ENCODE measurements at regions not wholly inside any gene's neighbourhood (a gene's known extent, or its start where the extent isn't known, plus 50 kb on each side); places are given as distances from the start of the nearest gene placed in this dataset.

- WGBS, 2 experiments (ENCODE audit: insufficient coverage in 2 of 2) = 76 to 82% methylated on average over 6 to 7 of the region's 7 CpGs
- Histone ChIP-seq H3K4me1 (ENCODE audit: control insufficient read depth, insufficient read depth, low read length, poor library complexity, severe bottlenecking) (no peaks in the 10 kb centered on the region), H3K4me3 (ENCODE audit: extremely low read depth, insufficient read depth, low read length, poor library complexity, severe bottlenecking) (no peak overlapping the region), H3K27ac (ENCODE audit: low read depth, low read length, severe bottlenecking) (no peak overlapping the region), H3K36me3 (ENCODE audit: control insufficient read depth, insufficient read depth, low read length) (no peaks in the 10 kb centered on the region), H3K9me3 (ENCODE audit: control insufficient read depth, low read length) (no peaks in the 10 kb centered on the region)
These were observed 146.9 kb downstream of the TEX29 start for GRCh38 chr13:111467111-111467890.

- no peaks in the 10 kb centered on the region for H3K36me3 ChIP-seq (ENCODE audit: control insufficient read depth, insufficient read depth, low read length)
- H3K4me1 ChIP-seq (ENCODE audit: control insufficient read depth, insufficient read depth, low read length, poor library complexity, severe bottlenecking) = no peaks in the 10 kb centered on the region
- 91 to 94% methylated on average over 20 to 21 of the region's 23 CpGs for WGBS, 2 experiments (ENCODE audit: insufficient coverage in 2 of 2)
- H3K27ac ChIP-seq (ENCODE audit: low read depth, low read length, severe bottlenecking) = no peak overlapping the region
- no peaks in the 10 kb centered on the region for H3K9me3 ChIP-seq (ENCODE audit: control insufficient read depth, low read length)
- H3K4me3 ChIP-seq (ENCODE audit: extremely low read depth, insufficient read depth, low read length, poor library complexity, severe bottlenecking) = no peak overlapping the region
These were observed 147.9 kb downstream of the TEX29 start for GRCh38 chr13:111468037-111468959.

- no peaks in the 10 kb centered on the region for H3K9me3 ChIP-seq (ENCODE audit: control insufficient read depth, low read length)
- WGBS, 2 experiments (ENCODE audit: insufficient coverage in 2 of 2) = 86% methylated on average over 4 of the region's 5 CpGs
- H3K27ac ChIP-seq (ENCODE audit: low read depth, low read length, severe bottlenecking) = no peak overlapping the region
- H3K4me1 ChIP-seq (ENCODE audit: control insufficient read depth, insufficient read depth, low read length, poor library complexity, severe bottlenecking) = no peaks in the 10 kb centered on the region
- H3K36me3 ChIP-seq (ENCODE audit: control insufficient read depth, insufficient read depth, low read length) = no peaks in the 10 kb centered on the region
- no peak overlapping the region for H3K4me3 ChIP-seq (ENCODE audit: extremely low read depth, insufficient read depth, low read length, poor library complexity, severe bottlenecking)
These were observed 149.0 kb downstream of the TEX29 start for GRCh38 chr13:111469450-111469849.

- H3K9me3 ChIP-seq (ENCODE audit: control insufficient read depth, low read length) = no peaks in the 10 kb centered on the region
- H3K27ac ChIP-seq (ENCODE audit: low read depth, low read length, severe bottlenecking) = no peak overlapping the region
- no peak overlapping the region for H3K4me3 ChIP-seq (ENCODE audit: extremely low read depth, insufficient read depth, low read length, poor library complexity, severe bottlenecking)
- WGBS, 2 experiments (ENCODE audit: insufficient coverage in 2 of 2) = 90 to 92% methylated on average over 18 to 19 of the region's 20 CpGs
- no peaks in the 10 kb centered on the region for H3K4me1 ChIP-seq (ENCODE audit: control insufficient read depth, insufficient read depth, low read length, poor library complexity, severe bottlenecking)
- H3K36me3 ChIP-seq (ENCODE audit: control insufficient read depth, insufficient read depth, low read length) = no peaks in the 10 kb centered on the region
These were observed 149.6 kb downstream of the TEX29 start for GRCh38 chr13:111469916-111470506.

GRCh38 chr13:111470933-111471332 lies 150.5 kb downstream of the TEX29 start:
- H3K36me3 ChIP-seq (ENCODE audit: control insufficient read depth, insufficient read depth, low read length) = no peaks in the 10 kb centered on the region
- H3K4me1 ChIP-seq (ENCODE audit: control insufficient read depth, insufficient read depth, low read length, poor library complexity, severe bottlenecking) = no peaks in the 10 kb centered on the region
- WGBS, 2 experiments (ENCODE audit: insufficient coverage in 2 of 2) = 91 to 92% methylated on average over 5 to 6 of the region's 9 CpGs
- no peak overlapping the region for H3K27ac ChIP-seq (ENCODE audit: low read depth, low read length, severe bottlenecking)
- no peaks in the 10 kb centered on the region for H3K9me3 ChIP-seq (ENCODE audit: control insufficient read depth, low read length)
- no peak overlapping the region for H3K4me3 ChIP-seq (ENCODE audit: extremely low read depth, insufficient read depth, low read length, poor library complexity, severe bottlenecking)

GRCh38 chr13:111472083-111472482 lies 151.6 kb downstream of the TEX29 start:
- H3K4me1 ChIP-seq (ENCODE audit: control insufficient read depth, insufficient read depth, low read length, poor library complexity, severe bottlenecking) = no peaks in the 10 kb centered on the region
- no peaks in the 10 kb centered on the region for H3K9me3 ChIP-seq (ENCODE audit: control insufficient read depth, low read length)
- 86 to 90% methylated on average over 10 of the region's 10 CpGs for WGBS, 2 experiments (ENCODE audit: insufficient coverage in 2 of 2)
- no peak overlapping the region for H3K4me3 ChIP-seq (ENCODE audit: extremely low read depth, insufficient read depth, low read length, poor library complexity, severe bottlenecking)
- no peaks in the 10 kb centered on the region for H3K36me3 ChIP-seq (ENCODE audit: control insufficient read depth, insufficient read depth, low read length)
- H3K27ac ChIP-seq (ENCODE audit: low read depth, low read length, severe bottlenecking) = no peak overlapping the region

- Histone ChIP-seq H3K4me3 (ENCODE audit: extremely low read depth, insufficient read depth, low read length, poor library complexity, severe bottlenecking) (no peak overlapping the region), H3K36me3 (ENCODE audit: control insufficient read depth, insufficient read depth, low read length) (no peaks in the 10 kb centered on the region), H3K27ac (ENCODE audit: low read depth, low read length, severe bottlenecking) (no peak overlapping the region), H3K4me1 (ENCODE audit: control insufficient read depth, insufficient read depth, low read length, poor library complexity, severe bottlenecking) (no peaks in the 10 kb centered on the region), H3K9me3 (ENCODE audit: control insufficient read depth, low read length) (no peaks in the 10 kb centered on the region)
- 85 to 90% methylated on average over 16 to 19 of the region's 19 CpGs for WGBS, 2 experiments (ENCODE audit: insufficient coverage in 2 of 2)
These were observed 152.4 kb downstream of the TEX29 start for GRCh38 chr13:111472559-111473460.

GRCh38 chr13:111474136-111475002 lies 153.9 kb downstream of the TEX29 start:
- Histone ChIP-seq H3K4me3 (ENCODE audit: extremely low read depth, insufficient read depth, low read length, poor library complexity, severe bottlenecking) (no peak overlapping the region), H3K4me1 (ENCODE audit: control insufficient read depth, insufficient read depth, low read length, poor library complexity, severe bottlenecking) (no peaks in the 10 kb centered on the region), H3K27ac (ENCODE audit: low read depth, low read length, severe bottlenecking) (no peak overlapping the region), H3K9me3 (ENCODE audit: control insufficient read depth, low read length) (no peaks in the 10 kb centered on the region), H3K36me3 (ENCODE audit: control insufficient read depth, insufficient read depth, low read length) (no peaks in the 10 kb centered on the region)
- 75 to 86% methylated on average over 13 to 22 of the region's 23 CpGs for WGBS, 2 experiments (ENCODE audit: insufficient coverage in 2 of 2)

- WGBS, 2 experiments (ENCODE audit: insufficient coverage in 2 of 2) = 85 to 87% methylated on average over 7 of the region's 8 CpGs
- Histone ChIP-seq H3K4me3 (ENCODE audit: extremely low read depth, insufficient read depth, low read length, poor library complexity, severe bottlenecking) (no peak overlapping the region), H3K9me3 (ENCODE audit: control insufficient read depth, low read length) (no peaks in the 10 kb centered on the region), H3K4me1 (ENCODE audit: control insufficient read depth, insufficient read depth, low read length, poor library complexity, severe bottlenecking) (no peaks in the 10 kb centered on the region), H3K36me3 (ENCODE audit: control insufficient read depth, insufficient read depth, low read length) (no peaks in the 10 kb centered on the region), H3K27ac (ENCODE audit: low read depth, low read length, severe bottlenecking) (no peak overlapping the region)
These were observed 155.0 kb downstream of the TEX29 start for GRCh38 chr13:111475488-111475887.
